GM12891 (cell line): ENCODE measurements at regions not wholly inside any gene's neighbourhood (a gene's known extent, or its start where the extent isn't known, plus 50 kb on each side); places are given as distances from the start of the nearest gene placed in this dataset.

Experiments used
- POLR2A ChIP-seq: IDR thresholded peaks from 2 replicates; pipeline ENCODE4 v1.6.1; 2011; ENCODE audit warnings: low read depth, low read length, control low read depth
- POLR2AphosphoS5 ChIP-seq: IDR thresholded peaks from 2 replicates; pipeline ENCODE4 v1.6.1; 2011; ENCODE audit warnings: low read depth, low read length, control low read depth

DNA sequence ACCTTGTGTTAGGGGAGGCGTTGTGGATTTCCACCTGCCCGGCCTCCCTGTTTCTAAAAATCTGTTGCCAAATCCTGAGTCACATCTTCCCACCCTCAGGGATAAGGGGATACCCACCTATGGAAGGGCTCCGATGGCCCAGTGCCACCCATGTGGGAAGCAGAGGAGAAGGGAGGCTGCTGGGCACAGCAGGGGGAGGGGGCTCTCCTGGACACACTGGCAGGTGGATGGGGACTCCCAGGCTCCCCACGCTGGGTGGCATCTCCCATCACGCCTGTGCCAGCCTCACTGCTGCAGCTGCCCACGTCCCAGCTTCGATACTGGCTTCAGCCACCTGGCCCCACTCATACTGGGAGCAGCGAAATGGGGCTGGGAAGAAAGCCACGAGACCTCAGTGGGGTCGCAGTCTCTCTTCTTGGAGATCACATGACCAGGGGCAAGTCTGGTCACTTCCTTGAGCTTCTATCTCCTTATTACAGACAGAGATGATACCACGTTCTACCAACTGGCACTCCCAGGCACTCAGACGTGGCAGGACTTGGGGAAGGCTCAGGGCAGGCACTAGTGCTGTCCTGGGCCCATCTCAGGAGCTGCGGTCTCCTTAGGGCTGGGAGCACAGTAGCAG lies 72.2 kb downstream of the PITPNM2 start:
- no peak for TF ChIP-seq POLR2A
- TF ChIP-seq POLR2AphosphoS5, result no peak
